Suprapubic skin (tissue), 4 donors: ENCODE measurements at regions not wholly inside any gene's neighbourhood (a gene's known extent, or its start where the extent isn't known, plus 50 kb on each side); places are given as distances from the start of the nearest gene placed in this dataset.

Source experiments
- EP300 ChIP-seq: sonication (generic); formaldehyde crosslinking; IDR thresholded peaks from one replicate; pipeline ENCODE4 v1.6.1; 2017; ENCODE audit warnings: antibody characterized with exemption
- POLR2A ChIP-seq, 2 donors: fragments of 450-650 bp; IDR thresholded peaks; one replicate each; pipeline ENCODE4 v1.6.1; 2017; ENCODE audit warnings: antibody characterized with exemption in 2 of 2, mild to moderate bottlenecking in 2 of 2, moderate library complexity in 2 of 2
- POLR2AphosphoS5 ChIP-seq, 3 donors: sonication (generic); formaldehyde crosslinking; IDR thresholded peaks; one replicate each; pipeline ENCODE4 v1.6.1; 2017; ENCODE audit warnings: antibody characterized with exemption in 3 of 3
- TF ChIP-seq, protein P1 (sequence below), 2 donors: fragments of 200-600 bp in 1 of 2; fragments of 450-650 bp in 1 of 2; sonication (generic) in 1 of 2; IDR thresholded peaks; one replicate each; pipeline ENCODE4 v1.5.1; 2016 to 2019; ENCODE audit warnings: antibody characterized with exemption in 2 of 2, mild to moderate bottlenecking in 1 of 2, moderate library complexity in 1 of 2

DNA sequence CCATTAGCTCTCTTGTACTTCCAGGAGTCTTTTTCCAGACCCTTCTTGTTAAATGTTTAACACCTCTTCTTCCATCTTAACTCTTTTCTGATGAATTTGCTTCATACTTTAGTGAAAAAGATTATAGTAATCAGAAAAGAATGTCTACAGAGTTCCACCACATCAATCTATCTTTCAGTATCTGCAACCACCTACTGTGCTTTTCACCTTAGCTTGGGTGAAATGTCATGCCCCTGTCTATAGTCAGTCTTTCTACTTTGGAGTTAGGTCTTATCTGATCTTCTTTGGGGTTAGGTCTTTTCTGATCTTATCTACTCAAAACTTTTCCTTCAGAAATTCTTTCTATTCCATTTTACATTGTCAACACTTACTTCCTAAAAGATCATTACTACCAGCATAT, 1310.2 kb downstream of the PCDH7 start:
- TF ChIP-seq POLR2AphosphoS5 (IDR thresholded peaks at IDR 0.05) (no peak), POLR2A (IDR thresholded peaks at IDR 0.05) (no peak), EP300 (no peak)
- TF ChIP-seq, protein P1, sequence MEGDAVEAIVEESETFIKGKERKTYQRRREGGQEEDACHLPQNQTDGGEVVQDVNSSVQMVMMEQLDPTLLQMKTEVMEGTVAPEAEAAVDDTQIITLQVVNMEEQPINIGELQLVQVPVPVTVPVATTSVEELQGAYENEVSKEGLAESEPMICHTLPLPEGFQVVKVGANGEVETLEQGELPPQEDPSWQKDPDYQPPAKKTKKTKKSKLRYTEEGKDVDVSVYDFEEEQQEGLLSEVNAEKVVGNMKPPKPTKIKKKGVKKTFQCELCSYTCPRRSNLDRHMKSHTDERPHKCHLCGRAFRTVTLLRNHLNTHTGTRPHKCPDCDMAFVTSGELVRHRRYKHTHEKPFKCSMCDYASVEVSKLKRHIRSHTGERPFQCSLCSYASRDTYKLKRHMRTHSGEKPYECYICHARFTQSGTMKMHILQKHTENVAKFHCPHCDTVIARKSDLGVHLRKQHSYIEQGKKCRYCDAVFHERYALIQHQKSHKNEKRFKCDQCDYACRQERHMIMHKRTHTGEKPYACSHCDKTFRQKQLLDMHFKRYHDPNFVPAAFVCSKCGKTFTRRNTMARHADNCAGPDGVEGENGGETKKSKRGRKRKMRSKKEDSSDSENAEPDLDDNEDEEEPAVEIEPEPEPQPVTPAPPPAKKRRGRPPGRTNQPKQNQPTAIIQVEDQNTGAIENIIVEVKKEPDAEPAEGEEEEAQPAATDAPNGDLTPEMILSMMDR (IDR thresholded peaks at IDR 0.05), result no peak
